RWPE1 (cell line): ENCODE measurements at regions not wholly inside any gene's neighbourhood (a gene's known extent, or its start where the extent isn't known, plus 50 kb on each side); places are given as distances from the start of the nearest gene placed in this dataset.

Experiments used
- CTCF ChIA-PET: fragments of 350-600 bp; sonication (Branson Sonifier 250); formaldehyde crosslinking; extraction: SDS; loops from one replicate; lab custom pipeline; 2021; lab: Yijun Ruan, JAX
- POLR2A ChIA-PET: fragments of 400-600 bp; formaldehyde crosslinking; extraction: SDS; loops from one replicate; lab custom pipeline; 2020; ENCODE audit warnings: antibody characterized with exemption; ENCODE audit not compliant: low non-redundant PET; lab: Yijun Ruan, JAX
- DNase-seq: peaks from one replicate; pipeline ENCODE4 v3.0.0; 2012; ENCODE audit warnings: low spot score
- H3K27ac ChIP-seq: fragments of 450-650 bp; 2 replicates; pipeline ENCODE4 v1.5.1; 2017
- TF ChIP-seq, protein P1 (sequence below): fragments of 450-650 bp; conservative IDR thresholded peaks from 2 replicates; pipeline ENCODE4 v1.5.1; 2017; ENCODE audit warnings: low read depth, mild to moderate bottlenecking

DNA sequence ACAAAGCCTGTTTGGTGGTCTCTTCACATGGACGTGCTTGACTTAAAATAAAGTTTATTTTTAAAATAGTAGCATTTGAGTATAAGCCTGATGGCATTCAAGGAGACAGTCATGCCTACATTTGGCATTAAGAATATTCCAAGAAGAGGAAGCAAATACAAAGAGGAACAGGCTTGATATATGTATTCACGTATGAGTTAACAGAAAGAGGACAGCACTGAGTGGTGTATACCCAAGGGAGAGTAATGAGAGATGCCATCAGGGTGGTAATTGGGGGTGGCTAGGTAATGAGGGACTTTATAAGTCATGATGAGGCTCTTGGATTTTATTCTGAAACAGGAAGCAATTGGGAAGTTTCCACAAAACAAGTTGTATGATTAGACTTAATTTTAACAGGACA, 363.3 kb downstream of the SEMA3D start:
- no peak overlapping the region for H3K27ac ChIP-seq
- no peak for DNase-seq
- CTCF ChIA-PET, result interaction anchor here (0.7 kb wide), 1 partner anchor 322 kb away, joined by 4 read pairs; no protein-coding TSS in a partner anchor
- TF ChIP-seq, protein P1, sequence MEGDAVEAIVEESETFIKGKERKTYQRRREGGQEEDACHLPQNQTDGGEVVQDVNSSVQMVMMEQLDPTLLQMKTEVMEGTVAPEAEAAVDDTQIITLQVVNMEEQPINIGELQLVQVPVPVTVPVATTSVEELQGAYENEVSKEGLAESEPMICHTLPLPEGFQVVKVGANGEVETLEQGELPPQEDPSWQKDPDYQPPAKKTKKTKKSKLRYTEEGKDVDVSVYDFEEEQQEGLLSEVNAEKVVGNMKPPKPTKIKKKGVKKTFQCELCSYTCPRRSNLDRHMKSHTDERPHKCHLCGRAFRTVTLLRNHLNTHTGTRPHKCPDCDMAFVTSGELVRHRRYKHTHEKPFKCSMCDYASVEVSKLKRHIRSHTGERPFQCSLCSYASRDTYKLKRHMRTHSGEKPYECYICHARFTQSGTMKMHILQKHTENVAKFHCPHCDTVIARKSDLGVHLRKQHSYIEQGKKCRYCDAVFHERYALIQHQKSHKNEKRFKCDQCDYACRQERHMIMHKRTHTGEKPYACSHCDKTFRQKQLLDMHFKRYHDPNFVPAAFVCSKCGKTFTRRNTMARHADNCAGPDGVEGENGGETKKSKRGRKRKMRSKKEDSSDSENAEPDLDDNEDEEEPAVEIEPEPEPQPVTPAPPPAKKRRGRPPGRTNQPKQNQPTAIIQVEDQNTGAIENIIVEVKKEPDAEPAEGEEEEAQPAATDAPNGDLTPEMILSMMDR, result no peak
- POLR2A ChIA-PET, result no interaction called here

DNA sequence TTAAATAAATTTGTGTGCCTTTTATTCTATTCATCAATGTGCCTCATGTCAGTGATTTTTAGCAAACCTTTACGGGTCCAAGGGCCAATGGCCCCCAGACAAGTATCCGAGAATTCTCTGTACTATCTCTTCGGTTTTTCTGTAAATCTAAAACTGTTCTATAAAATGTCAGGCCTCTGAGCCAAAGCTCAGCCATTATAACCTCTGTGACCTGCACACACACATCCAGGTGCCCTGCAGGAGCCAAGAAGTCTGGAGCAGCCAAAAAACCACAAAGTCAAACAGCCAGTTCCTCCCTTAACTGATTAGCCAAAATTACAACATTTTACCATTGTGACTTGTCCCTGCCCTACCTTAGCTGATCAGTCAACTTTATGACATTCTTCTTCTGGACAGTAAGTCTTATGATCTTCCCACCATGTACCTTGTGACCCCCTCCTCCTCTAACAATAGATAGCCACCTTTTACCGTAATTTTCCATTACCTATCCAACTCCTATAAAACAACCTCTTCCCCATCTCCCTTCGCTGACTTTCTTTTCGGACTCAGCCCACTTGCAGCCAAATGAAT, 363.8 kb downstream of the SEMA3D start:
- POLR2A ChIA-PET, result no interaction called here
- H3K27ac ChIP-seq, result no peak overlapping the region
- CTCF ChIA-PET, result interaction anchor here (0.7 kb wide), 1 partner anchor 323 kb away, joined by 4 read pairs; no protein-coding TSS in a partner anchor
- TF ChIP-seq, protein P1, result no peak
- no peak for DNase-seq

DNA sequence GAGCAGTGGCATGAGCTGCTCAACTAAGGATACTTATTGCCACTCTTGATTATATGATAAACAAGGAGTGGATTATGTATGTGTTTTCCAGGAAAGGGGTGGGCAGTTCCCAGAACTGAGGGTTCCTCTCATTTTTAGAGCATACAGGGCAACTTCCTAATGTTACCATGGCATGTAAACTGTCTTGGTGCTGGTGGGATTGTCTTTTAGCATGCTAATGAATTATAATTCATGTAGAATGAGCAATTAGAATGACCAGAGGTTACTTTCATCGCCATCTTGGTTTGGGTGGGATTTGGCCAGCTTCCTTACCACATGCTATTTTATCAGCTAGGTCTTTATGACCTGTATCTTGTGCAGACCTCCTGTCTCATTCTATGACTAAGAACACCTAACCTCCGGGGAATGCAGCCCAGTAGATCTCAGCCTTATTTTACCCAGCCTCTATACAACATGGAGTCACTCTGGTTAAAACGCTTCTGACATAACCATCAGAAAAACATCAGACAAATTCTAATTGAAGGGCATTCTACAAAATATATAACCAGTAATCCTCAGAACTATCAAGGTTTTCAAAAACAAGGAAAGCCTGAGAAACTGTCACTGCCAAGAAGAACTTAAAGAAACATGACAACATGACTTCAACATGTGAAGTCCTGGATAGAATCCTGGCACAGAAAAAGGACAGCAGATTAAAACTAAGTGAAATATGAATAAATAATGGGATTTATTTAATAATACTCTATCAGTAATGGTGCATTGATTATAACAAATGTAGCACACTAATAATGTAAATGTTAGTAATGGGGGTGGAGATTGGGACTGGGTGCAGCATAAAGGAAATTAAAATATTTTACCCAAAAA, 365.0 kb downstream of the SEMA3D start:
- TF ChIP-seq, protein P1, result no peak
- ChIA-PET CTCF (no interaction called here), POLR2A (no interaction called here)
- no peak overlapping the region for H3K27ac ChIP-seq
- DNase-seq, result no peak

DNA sequence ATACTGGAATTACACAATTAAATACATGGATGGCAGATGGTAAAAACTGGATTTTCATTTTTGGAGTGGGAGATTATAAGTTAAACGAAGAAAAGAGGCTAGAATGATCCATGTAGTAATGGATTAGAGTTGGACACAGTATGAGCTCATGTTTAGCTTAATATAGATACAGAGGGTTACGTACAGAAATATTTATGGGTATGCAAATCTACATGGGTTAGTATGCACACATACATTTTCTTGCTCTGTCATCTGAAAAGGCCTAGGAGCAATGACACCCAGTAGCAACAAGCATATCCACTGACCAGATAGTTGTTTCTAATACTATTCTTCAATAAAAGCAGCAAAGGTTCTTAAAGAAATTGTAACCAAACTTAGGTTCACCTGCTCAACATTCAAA, 366.4 kb downstream of the SEMA3D start:
- no peak overlapping the region for H3K27ac ChIP-seq
- ChIA-PET CTCF (no interaction called here), POLR2A (no interaction called here)
- no peak for DNase-seq
- TF ChIP-seq, protein P1, result no peak

DNA sequence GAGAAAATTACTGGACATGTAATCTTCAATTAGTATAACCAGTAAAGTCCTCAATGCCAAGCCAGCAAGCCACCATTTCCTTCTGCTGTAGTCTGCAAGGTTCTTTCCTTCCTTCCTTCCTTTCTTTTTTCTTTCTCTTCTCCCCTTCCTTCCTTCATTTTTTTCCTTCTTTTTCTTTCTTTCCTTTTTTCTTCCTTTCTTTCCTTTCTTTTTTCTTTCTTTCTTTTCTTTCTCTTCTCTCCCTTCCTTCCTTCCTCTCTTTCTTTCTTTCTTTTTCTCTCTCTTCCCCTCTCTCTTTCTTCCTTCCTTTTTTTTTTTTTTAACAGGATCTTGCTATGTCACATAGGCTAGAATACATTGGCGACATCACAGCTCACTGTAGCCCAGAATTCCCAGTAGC, 369.8 kb downstream of the SEMA3D start:
- CTCF ChIA-PET, result interaction anchor here (0.6 kb wide), 1 partner anchor 1621 kb away, joined by 4 read pairs; no protein-coding TSS in a partner anchor
- POLR2A ChIA-PET, result no interaction called here
- no peak for DNase-seq
- TF ChIP-seq, protein P1, result no peak
- H3K27ac ChIP-seq, result no peak overlapping the region

DNA sequence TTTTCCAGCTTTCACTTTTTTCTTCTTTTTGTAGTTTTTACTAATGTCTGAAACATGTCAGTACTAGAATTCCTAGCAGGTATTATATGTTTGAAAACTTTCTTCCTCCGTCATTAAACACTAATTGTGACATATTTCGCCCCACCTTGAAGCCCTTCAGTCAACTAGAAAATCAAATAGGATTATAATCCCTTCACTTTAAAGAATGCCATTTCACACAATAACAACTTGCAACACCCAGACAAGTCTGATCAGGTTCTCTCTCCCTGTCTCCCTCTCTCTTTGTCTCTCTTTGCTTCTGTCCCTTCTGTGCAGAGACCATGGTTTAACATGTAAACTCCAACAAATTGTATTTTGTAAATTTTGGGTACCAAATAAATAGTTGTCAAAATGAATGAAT, 373.5 kb downstream of the SEMA3D start:
- TF ChIP-seq, protein P1, result no peak
- DNase-seq, result no peak
- ChIA-PET POLR2A (no interaction called here), CTCF (interaction anchor here (0.6 kb wide), 1 partner anchor 11 kb away, joined by 4 read pairs; no protein-coding TSS in a partner anchor)
- H3K27ac ChIP-seq, result no peak overlapping the region
